Neutrophil (primary cell): ENCODE measurements at regions not wholly inside any gene's neighbourhood (a gene's known extent, or its start where the extent isn't known, plus 50 kb on each side); places are given as distances from the start of the nearest gene placed in this dataset.

Experiments
- H3K27ac ChIP-seq: fragments of 200-600 bp; sonication (generic); 2 replicates; pipeline ENCODE4 v1.5.1; 2016; ENCODE audit warnings: mild to moderate bottlenecking, moderate library complexity
- H3K27me3 ChIP-seq: fragments of 200-600 bp; sonication (generic); 2 replicates; pipeline ENCODE4 v1.6.0; 2016; ENCODE audit warnings: mild to moderate bottlenecking
- H3K36me3 ChIP-seq: fragments of 200-600 bp; sonication (generic); 2 replicates; pipeline ENCODE4 v1.5.1; 2017
- H3K4me1 ChIP-seq, 2 experiments: fragments of 200-600 bp in 1 of 2; sonication (generic) in 1 of 2; 1 replicate in 1 of 2; 2 replicates in 1 of 2; pipeline versions ENCODE4 v1.5.1 to v1.6.1; 2013 to 2016; ENCODE audit warnings: low read depth in 1 of 2, low read length in 1 of 2, mild to moderate bottlenecking in 1 of 2, moderate library complexity in 1 of 2; ENCODE audit not compliant: control insufficient read depth in 1 of 2, insufficient read depth in 1 of 2
- H3K4me3 ChIP-seq, 2 experiments: fragments of 200-600 bp in 1 of 2; sonication (generic) in 1 of 2; 1 replicate in 1 of 2; 2 replicates in 1 of 2; pipeline ENCODE4 v1.5.1; 2013 to 2016; ENCODE audit warnings: low read depth in 1 of 2, low read length in 1 of 2, mild to moderate bottlenecking in 1 of 2, moderate library complexity in 1 of 2
- H3K9me3 ChIP-seq: fragments of 200-600 bp; sonication (generic); 2 replicates; pipeline ENCODE4 v1.5.1; 2016
- TF ChIP-seq, protein P1 (sequence below): fragments of 200-600 bp; sonication (generic); IDR thresholded peaks from 2 replicates; pipeline ENCODE4 v1.5.1; 2016; ENCODE audit warnings: antibody characterized with exemption

DNA sequence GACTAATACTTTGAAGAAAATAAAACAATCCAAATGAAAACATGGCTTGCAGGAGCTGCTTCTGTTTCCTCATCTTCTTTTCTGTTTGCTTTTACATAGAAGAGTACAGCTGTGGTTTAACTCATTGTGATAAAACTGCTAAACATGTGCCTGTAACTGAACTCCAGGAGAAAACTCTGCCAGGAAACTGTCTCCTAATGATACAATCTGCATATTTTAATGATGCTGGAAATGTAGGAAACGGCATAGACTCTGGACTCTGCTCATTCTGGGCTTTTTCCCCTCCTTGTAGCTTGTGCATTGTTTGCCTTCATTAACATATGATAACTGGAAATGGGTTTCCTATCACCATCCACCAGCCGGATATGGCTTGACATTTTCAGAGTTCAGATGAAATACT lies 813.3 kb upstream of the WWC1 start:
- Histone ChIP-seq H3K4me3 (no peak overlapping the region), H3K36me3 (no peaks in the 10 kb centered on the region), H3K27ac (no peak overlapping the region), H3K27me3 (no peaks in the 10 kb centered on the region), H3K9me3 (no peaks in the 10 kb centered on the region), H3K4me1 (no peaks in the 10 kb centered on the region)
- TF ChIP-seq, protein P1, sequence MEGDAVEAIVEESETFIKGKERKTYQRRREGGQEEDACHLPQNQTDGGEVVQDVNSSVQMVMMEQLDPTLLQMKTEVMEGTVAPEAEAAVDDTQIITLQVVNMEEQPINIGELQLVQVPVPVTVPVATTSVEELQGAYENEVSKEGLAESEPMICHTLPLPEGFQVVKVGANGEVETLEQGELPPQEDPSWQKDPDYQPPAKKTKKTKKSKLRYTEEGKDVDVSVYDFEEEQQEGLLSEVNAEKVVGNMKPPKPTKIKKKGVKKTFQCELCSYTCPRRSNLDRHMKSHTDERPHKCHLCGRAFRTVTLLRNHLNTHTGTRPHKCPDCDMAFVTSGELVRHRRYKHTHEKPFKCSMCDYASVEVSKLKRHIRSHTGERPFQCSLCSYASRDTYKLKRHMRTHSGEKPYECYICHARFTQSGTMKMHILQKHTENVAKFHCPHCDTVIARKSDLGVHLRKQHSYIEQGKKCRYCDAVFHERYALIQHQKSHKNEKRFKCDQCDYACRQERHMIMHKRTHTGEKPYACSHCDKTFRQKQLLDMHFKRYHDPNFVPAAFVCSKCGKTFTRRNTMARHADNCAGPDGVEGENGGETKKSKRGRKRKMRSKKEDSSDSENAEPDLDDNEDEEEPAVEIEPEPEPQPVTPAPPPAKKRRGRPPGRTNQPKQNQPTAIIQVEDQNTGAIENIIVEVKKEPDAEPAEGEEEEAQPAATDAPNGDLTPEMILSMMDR, result no peak

DNA sequence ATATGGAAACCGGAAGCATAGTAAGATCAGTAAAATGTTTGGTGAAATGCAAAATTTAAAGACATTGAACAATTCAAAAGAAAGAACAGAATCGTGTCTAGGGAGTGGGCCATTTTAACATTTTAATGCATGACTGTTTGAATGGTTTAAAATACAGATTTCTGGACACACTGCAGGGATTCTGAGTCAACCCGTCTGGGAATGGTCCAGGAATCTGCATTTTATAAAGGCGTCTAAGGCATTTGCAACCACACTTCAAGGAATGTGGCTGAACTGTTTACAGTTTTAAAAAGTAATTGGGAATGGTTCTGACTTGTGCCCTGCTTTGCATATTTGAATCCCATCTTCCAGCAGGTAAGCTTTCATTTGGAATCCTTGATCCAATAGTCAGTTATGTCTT lies 811.7 kb upstream of the WWC1 start:
- TF ChIP-seq, protein P1, result no peak
- no peaks in the 10 kb centered on the region for H3K4me1 ChIP-seq
- no peak overlapping the region for H3K4me3 ChIP-seq

DNA sequence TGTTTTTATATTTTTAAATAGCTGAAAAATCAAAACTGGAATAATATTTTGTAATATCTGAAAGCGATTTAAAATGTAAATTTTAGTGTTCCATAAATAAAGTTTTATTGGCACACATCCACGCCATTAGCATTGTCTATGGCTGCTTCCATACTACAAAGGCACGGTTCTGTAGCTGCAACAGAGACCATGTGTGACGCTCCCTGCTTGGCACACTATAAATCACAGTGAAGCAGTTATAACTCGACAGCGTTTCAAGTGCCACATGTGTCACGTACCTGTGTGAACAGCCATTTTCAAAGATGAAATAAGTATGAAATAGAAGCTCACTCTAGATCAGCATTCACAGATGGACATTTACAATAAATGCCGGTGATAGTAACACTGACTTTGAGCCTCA lies 810.1 kb upstream of the WWC1 start:
- no peak overlapping the region for H3K27ac ChIP-seq
- H3K9me3 ChIP-seq, result no peaks in the 10 kb centered on the region
- H3K27me3 ChIP-seq, result no peaks in the 10 kb centered on the region
- no peak overlapping the region for H3K4me3 ChIP-seq
- H3K36me3 ChIP-seq, result no peaks in the 10 kb centered on the region
- H3K4me1 ChIP-seq, result no peaks in the 10 kb centered on the region
- TF ChIP-seq, protein P1, result no peak

More for the DNA sequence above, 811.7 kb upstream of the WWC1 start:
- H3K9me3 ChIP-seq, result no peaks in the 10 kb centered on the region
- H3K27me3 ChIP-seq, result no peaks in the 10 kb centered on the region
- no peaks in the 10 kb centered on the region for H3K36me3 ChIP-seq
- no peak overlapping the region for H3K27ac ChIP-seq

DNA sequence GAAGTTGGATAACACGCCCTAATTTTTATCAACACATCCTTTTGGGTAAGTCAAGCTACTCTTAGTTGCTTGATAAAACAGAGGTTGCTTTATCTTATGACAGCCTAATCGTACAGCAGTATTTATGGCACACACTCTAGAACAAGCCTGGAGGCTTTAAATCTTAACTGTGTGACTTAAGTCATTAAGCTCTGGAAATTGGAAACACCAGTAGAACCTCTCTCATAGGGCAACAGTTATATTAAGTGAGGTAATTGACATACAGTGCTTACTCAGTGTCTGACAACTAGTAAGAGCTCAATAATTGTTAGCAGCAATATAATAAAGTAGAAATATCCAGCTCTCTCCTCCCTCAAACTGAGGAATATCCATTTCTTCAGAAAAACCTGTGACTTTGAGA lies 808.9 kb upstream of the WWC1 start:
- TF ChIP-seq, protein P1, result no peak
- Histone ChIP-seq H3K27me3 (no peaks in the 10 kb centered on the region), H3K4me1 (no peaks in the 10 kb centered on the region), H3K9me3 (no peaks in the 10 kb centered on the region), H3K27ac (no peak overlapping the region), H3K4me3 (no peak overlapping the region), H3K36me3 (no peaks in the 10 kb centered on the region)

DNA sequence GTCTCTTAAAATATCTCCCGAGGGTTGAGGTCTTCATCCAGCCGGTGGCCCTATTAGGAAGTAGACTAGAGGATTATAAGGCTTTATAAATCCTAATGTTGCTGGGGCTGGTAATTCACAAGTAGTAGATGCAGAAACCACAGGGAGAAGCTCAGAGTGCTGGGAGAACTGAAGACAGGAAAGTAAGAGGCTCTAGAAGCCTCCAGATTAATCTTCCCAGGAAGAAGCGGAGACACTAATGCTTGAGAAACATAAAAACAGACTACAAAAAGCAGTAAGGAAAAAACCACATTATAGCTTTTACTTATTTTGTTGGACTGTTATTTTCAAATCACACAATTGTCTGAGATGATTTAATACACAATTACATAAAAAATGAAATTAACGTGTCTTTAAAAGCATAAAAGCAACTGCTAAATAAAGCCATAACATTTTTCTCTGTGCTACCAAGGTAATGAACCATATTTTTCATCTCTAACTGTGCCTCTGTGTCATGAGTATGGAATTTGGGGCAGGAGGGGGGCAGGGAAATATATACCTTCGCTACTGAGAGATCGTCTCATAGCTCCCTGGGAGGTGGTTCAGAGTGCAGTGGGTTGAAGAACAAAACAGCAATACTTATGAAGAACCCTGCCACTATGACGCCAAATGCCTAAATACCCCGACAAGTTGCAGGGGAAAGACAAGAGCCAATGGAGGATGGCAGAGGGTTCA lies 806.2 kb upstream of the WWC1 start:
- H3K4me3 ChIP-seq, result no peak overlapping the region
- H3K9me3 ChIP-seq, result no peaks in the 10 kb centered on the region
- H3K27ac ChIP-seq, result no peak overlapping the region
- H3K36me3 ChIP-seq, result no peaks in the 10 kb centered on the region
- no peaks in the 10 kb centered on the region for H3K4me1 ChIP-seq
- no peaks in the 10 kb centered on the region for H3K27me3 ChIP-seq
- TF ChIP-seq, protein P1, result no peak
